PFSK-1 (cell line): ENCODE measurements at regions not wholly inside any gene's neighbourhood (a gene's known extent, or its start where the extent isn't known, plus 50 kb on each side); places are given as distances from the start of the nearest gene placed in this dataset.

Experiments
- FOXP2 ChIP-seq: optimal IDR thresholded peaks from 2 replicates; pipeline ENCODE3; 2011; ENCODE audit warnings: borderline replicate concordance, control low read depth, inconsistent platforms; ENCODE audit not compliant: insufficient read depth; ENCODE audit errors: extremely low read length, extremely low read depth
- POLR2AphosphoS5 ChIP-seq: IDR thresholded peaks from 2 replicates; pipeline ENCODE4 v1.6.1; 2012; ENCODE audit warnings: low read depth, mild to moderate bottlenecking, control low read depth, low read length, moderate library complexity
- REST ChIP-seq, 2 experiments: IDR thresholded peaks; 2 replicates each; pipeline versions ENCODE4 v1.6.1 to v1.8.0; 2011 to 2012; ENCODE audit warnings: low read depth in 2 of 2, low read length in 2 of 2, control low read depth in 1 of 2, inconsistent platforms in 1 of 2, mild to moderate bottlenecking in 1 of 2, moderate library complexity in 1 of 2; ENCODE audit not compliant: insufficient read depth in 1 of 2
- SIN3A ChIP-seq: IDR thresholded peaks from 2 replicates; pipeline ENCODE4 v1.6.1; 2012; ENCODE audit warnings: mild to moderate bottlenecking, low read length, moderate library complexity, borderline replicate concordance; ENCODE audit not compliant: insufficient read depth
- TAF1 ChIP-seq: IDR thresholded peaks from 2 replicates; pipeline ENCODE4 v1.6.1; 2012; ENCODE audit warnings: low read length, control low read depth, borderline replicate concordance; ENCODE audit not compliant: insufficient read depth

GRCh38 chr12:85573635-85574214 is 262.5 kb downstream of the RASSF9 start:
- TF ChIP-seq FOXP2 (no peak), TAF1 (no peak), SIN3A (no peak), POLR2AphosphoS5 (no peak), REST (IDR thresholded peaks at IDR 0.05; ENCODE audit: insufficient read depth in 1 of 2, low read depth in 2 of 2, low read length in 2 of 2) (no peak)

GRCh38 chr12:85574291-85574690 is 261.9 kb downstream of the RASSF9 start:
- TF ChIP-seq SIN3A (no peak), TAF1 (no peak), POLR2AphosphoS5 (no peak), FOXP2 (no peak), REST (IDR thresholded peaks at IDR 0.05; ENCODE audit: insufficient read depth in 1 of 2, low read depth in 2 of 2, low read length in 2 of 2) (no peak)

- no peak for TF ChIP-seq POLR2AphosphoS5
- TF ChIP-seq REST (IDR thresholded peaks at IDR 0.05; ENCODE audit: insufficient read depth in 1 of 2, low read depth in 2 of 2, low read length in 2 of 2): no peak
- no peak for TF ChIP-seq TAF1
- no peak for TF ChIP-seq SIN3A
- no peak for TF ChIP-seq FOXP2
These were observed 260.8 kb downstream of the RASSF9 start for GRCh38 chr12:85575120-85576096.

GRCh38 chr12:85580562-85581168 is 255.5 kb downstream of the RASSF9 start:
- no peak for TF ChIP-seq FOXP2
- TF ChIP-seq POLR2AphosphoS5: no peak
- TF ChIP-seq SIN3A: no peak
- no peak for TF ChIP-seq REST (IDR thresholded peaks at IDR 0.05; ENCODE audit: insufficient read depth in 1 of 2, low read depth in 2 of 2, low read length in 2 of 2)
- no peak for TF ChIP-seq TAF1
